ENCODE measurements at regions not wholly inside any gene's neighbourhood (a gene's known extent, or its start where the extent isn't known, plus 50 kb on each side); places are given as distances from the start of the nearest gene placed in this dataset.

GRCh38 chr18:44521668-44522022 lies 159.0 kb upstream of the SETBP1 start:
- no peak for TF ChIP-seq POLR2A (IDR thresholded peaks at IDR 0.05)
- TF ChIP-seq, protein P1, sequence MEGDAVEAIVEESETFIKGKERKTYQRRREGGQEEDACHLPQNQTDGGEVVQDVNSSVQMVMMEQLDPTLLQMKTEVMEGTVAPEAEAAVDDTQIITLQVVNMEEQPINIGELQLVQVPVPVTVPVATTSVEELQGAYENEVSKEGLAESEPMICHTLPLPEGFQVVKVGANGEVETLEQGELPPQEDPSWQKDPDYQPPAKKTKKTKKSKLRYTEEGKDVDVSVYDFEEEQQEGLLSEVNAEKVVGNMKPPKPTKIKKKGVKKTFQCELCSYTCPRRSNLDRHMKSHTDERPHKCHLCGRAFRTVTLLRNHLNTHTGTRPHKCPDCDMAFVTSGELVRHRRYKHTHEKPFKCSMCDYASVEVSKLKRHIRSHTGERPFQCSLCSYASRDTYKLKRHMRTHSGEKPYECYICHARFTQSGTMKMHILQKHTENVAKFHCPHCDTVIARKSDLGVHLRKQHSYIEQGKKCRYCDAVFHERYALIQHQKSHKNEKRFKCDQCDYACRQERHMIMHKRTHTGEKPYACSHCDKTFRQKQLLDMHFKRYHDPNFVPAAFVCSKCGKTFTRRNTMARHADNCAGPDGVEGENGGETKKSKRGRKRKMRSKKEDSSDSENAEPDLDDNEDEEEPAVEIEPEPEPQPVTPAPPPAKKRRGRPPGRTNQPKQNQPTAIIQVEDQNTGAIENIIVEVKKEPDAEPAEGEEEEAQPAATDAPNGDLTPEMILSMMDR (IDR thresholded peaks at IDR 0.05), result no peak
- intact Hi-C loops (cut with DNase I; ENCODE audit: low total_unique reads), result no loop called here
- no peak overlapping the region for H3K4me3 ChIP-seq (ENCODE audit: low read depth, poor library complexity, severe bottlenecking)
- no peak for DNase-seq (ENCODE audit: low spot score in 2 of 2)

GRCh38 chr18:44526705-44527415 lies 153.8 kb upstream of the SETBP1 start:
- no peak for TF ChIP-seq POLR2A (IDR thresholded peaks at IDR 0.05)
- TF ChIP-seq, protein P1 (IDR thresholded peaks at IDR 0.05), result no peak
- intact Hi-C loops (cut with DNase I; ENCODE audit: low total_unique reads), result no loop called here
- H3K4me3 ChIP-seq (ENCODE audit: low read depth, poor library complexity, severe bottlenecking), result no peak overlapping the region
- DNase-seq (ENCODE audit: low spot score in 2 of 2), result no peak

- no peak overlapping the region for H3K4me3 ChIP-seq (ENCODE audit: low read depth, poor library complexity, severe bottlenecking)
- no peak for DNase-seq (ENCODE audit: low spot score in 2 of 2)
- no peak for TF ChIP-seq POLR2A (IDR thresholded peaks at IDR 0.05)
- TF ChIP-seq, protein P1 (IDR thresholded peaks at IDR 0.05), result no peak
- intact Hi-C loops (cut with DNase I; ENCODE audit: low total_unique reads), result no loop called here
- WGBS, 2 donors, result 75 to 79% methylated on average over 2 of the region's 2 CpGs
Observed at GRCh38 chr18:44533071-44533470, 147.6 kb upstream of the SETBP1 start.

DNA sequence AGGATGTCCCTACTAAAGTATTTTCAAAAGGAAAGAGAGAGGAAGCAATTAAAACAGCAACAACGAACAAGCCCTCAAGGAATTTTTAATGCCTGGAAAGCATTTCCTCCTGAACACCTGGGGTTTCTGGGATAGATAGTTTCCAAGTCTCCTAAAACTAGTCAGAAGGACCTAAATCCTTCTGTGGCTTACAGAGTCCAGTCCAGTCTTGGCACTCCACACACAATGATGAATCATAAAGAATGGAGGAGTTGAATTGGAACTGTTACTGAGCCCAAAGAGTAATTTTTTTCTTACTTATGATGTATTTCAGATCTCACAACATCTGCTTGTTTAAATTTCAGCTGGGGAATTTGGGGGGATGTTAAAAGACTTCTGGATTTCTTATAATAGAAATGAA lies 144.6 kb upstream of the SETBP1 start:
- 2 to 19% methylated on average over 1 of the region's 1 CpG for WGBS, 2 donors
- H3K4me3 ChIP-seq (ENCODE audit: low read depth, poor library complexity, severe bottlenecking), result no peak overlapping the region
- TF ChIP-seq POLR2A (IDR thresholded peaks at IDR 0.05), result no peak
- TF ChIP-seq, protein P1 (IDR thresholded peaks at IDR 0.05), result no peak
- intact Hi-C loops (cut with DNase I; ENCODE audit: low total_unique reads), result no loop called here
- no peak for DNase-seq (ENCODE audit: low spot score in 2 of 2)

DNA sequence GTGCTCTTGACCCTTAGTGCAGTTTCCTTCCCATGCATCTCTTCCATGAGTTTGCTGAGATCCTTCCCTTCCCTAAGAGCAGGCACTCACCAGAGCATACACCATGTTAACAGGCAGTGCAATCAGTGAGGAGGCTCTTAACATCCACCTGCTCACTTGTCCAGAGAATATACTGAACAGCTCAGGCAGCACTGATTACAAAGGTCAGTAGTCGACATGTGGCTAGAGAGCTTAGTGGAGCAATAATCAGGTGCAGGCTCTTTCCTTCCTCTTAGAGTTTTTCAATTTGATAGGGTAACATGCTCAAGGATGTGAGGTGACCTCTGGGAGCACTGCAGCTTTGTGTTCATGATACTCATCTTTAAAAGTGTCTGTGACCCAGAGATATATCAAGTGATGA lies 144.1 kb upstream of the SETBP1 start:
- no peak overlapping the region for H3K4me3 ChIP-seq (ENCODE audit: low read depth, poor library complexity, severe bottlenecking)
- intact Hi-C loops (cut with DNase I; ENCODE audit: low total_unique reads), result no loop called here
- TF ChIP-seq, protein P1 (IDR thresholded peaks at IDR 0.05), result no peak
- TF ChIP-seq POLR2A (IDR thresholded peaks at IDR 0.05), result no peak
- WGBS, 2 donors, result 74 to 93% methylated on average over 1 of the region's 1 CpG
- no peak for DNase-seq (ENCODE audit: low spot score in 2 of 2)

GRCh38 chr18:44537526-44537925 lies 143.2 kb upstream of the SETBP1 start:
- peak in 1 of 2 donors; percentile 34 for DNase-seq (ENCODE audit: low spot score in 2 of 2)
- no peak overlapping the region for H3K4me3 ChIP-seq (ENCODE audit: low read depth, poor library complexity, severe bottlenecking)
- intact Hi-C loops (cut with DNase I; ENCODE audit: low total_unique reads), result no loop called here
- TF ChIP-seq, protein P1 (IDR thresholded peaks at IDR 0.05), result no peak
- TF ChIP-seq POLR2A (IDR thresholded peaks at IDR 0.05), result no peak
- WGBS, 2 donors, result 23 to 33% methylated on average over 2 of the region's 2 CpGs
